HG03575 (cell line): ENCODE measurements at regions not wholly inside any gene's neighbourhood (a gene's known extent, or its start where the extent isn't known, plus 50 kb on each side); places are given as distances from the start of the nearest gene placed in this dataset.

Experiments
- ATAC-seq: cut with Tn5 transposase; IDR thresholded peaks from one replicate; pipeline ENCODE4 v1.9.1; 2021; ENCODE audit not compliant: unreplicated experiment, insufficient number of reproducible peaks, low FRiP score; ENCODE audit errors: extremely low read depth

- no peak for ATAC-seq
These were observed 363.7 kb upstream of the RGMA start for GRCh38 chr15:93452537-93453211.

GRCh38 chr15:93451822-93452221 is 362.8 kb upstream of the RGMA start:
- ATAC-seq = no peak

DNA sequence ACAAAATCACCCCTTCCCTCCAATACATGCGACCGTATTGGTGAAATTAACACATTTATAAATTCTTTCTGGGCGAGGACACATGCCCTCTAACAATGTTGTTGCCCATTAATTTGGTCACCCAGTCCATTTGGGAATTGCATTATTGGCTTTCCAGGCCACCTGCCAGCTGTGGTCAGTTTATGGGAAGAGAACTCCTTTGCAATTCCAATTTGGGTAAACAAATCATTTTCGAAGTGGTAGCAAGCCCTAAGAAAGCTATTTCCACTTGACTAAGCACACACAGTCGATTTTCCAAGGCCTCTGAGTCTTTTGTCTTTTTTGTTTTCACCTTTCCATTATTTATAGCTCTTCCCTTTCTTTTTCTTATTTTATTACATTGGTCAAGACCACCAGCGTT is 362.3 kb upstream of the RGMA start:
- no peak for ATAC-seq

DNA sequence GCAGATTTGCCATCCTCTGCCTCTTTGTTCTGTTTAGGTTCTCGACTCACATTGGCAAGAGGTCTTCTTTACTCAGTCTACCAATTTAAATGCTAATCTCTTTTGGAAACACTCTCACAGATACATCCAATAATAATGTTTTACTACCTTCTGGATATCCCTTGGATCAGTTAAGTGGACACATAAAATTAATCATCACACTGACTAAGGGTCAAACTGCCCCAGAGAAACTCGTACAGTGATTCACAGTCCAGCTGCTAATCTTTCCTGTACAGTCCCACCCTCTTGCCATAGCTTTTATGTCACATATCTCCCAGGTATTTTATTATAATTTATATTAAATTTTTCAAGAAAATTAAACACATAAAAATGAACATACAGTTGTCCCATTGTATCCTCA is 360.8 kb upstream of the RGMA start:
- no peak for ATAC-seq

- no peak for ATAC-seq
These were observed 349.3 kb upstream of the RGMA start for GRCh38 chr15:93438310-93438709.

GRCh38 chr15:93432474-93432873 is 343.5 kb upstream of the RGMA start:
- no peak for ATAC-seq

GRCh38 chr15:93428807-93429351 is 339.9 kb upstream of the RGMA start:
- ATAC-seq = no peak

GRCh38 chr15:93428150-93428549 is 339.1 kb upstream of the RGMA start:
- no peak for ATAC-seq

DNA sequence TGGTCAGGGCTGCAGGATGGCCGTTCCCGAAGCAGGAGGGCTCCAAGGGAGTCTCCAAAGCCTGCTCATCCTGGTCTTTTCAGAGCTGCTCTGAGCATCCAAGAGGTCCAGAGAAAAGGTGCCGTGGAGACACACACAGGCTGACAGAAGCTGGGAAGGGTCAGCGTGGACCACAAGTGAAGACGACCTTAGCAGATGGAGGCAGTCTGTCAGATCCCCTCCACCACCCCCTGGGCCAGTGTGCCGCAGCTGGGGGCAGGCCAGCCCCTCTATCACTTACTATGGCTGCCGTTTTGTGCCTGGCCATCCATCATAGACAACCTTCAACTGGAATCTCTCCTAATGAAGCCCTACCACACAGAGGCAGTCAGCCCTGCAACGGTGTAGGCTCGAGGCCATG is 335.1 kb upstream of the RGMA start:
- ATAC-seq = no peak

GRCh38 chr15:93422476-93422875 is 333.5 kb upstream of the RGMA start:
- ATAC-seq = no peak

DNA sequence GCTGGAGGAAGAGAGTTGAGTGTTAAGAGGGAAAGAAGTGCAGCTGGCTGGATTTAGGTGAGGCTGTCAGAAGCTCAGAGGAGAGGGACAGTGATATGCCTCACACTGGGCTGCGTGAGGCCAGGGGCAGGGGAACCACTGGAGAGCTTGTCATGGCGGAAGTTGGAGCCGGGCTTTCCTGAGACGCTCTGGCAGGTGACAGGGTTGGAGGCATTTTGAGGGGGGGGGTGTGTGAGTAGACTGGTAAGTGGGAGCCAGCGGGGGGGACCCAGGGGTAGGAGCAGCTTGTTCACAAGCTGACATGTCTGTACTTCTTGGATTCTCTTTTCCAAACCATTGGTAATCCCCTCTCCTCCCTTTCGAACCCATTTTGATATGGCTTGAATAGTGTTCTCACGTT is 331.5 kb upstream of the RGMA start:
- no peak for ATAC-seq

DNA sequence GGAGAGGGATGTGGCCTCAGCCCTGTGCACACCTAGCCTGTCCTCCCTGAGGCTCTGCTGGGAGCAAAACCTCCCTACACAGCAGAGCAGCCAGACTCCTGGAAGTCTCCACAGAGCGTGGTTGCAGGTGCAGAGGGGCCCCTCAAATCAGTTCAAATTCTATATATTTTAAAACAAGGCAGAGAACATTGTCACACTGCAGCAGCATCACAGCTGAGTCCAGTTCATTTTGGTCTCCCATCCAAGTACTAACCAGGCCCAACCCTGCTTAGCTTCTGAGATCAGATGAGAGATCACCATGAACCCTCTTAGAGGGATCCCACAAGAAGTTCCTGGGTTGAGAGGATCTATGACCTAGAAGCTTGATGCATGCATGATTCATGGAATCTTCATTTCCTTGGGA is 331.0 kb upstream of the RGMA start:
- ATAC-seq = no peak

- no peak for ATAC-seq
These were observed 329.6 kb upstream of the RGMA start for GRCh38 chr15:93418566-93418965.

DNA sequence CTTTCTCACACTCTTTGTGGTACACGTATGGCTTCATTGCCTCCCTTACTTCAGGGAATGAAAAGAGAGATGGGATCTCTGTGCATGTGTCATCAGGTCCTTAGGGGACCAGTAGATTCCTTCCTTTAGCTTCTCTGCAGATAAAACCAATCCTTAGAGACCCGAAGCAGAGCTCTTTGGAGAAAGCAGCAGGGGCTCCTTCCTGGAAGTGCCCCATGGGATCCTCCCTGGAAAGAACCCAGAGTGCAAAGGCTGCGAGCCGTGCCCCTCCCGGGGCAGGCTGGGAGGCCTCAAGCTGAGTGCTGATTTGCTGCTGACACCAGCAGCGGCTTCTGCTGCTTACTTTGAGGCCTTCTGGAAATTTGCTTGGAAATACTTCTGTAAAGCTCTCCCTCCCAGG is 328.6 kb upstream of the RGMA start:
- no peak for ATAC-seq

GRCh38 chr15:93417156-93417555 is 328.1 kb upstream of the RGMA start:
- ATAC-seq = no peak

DNA sequence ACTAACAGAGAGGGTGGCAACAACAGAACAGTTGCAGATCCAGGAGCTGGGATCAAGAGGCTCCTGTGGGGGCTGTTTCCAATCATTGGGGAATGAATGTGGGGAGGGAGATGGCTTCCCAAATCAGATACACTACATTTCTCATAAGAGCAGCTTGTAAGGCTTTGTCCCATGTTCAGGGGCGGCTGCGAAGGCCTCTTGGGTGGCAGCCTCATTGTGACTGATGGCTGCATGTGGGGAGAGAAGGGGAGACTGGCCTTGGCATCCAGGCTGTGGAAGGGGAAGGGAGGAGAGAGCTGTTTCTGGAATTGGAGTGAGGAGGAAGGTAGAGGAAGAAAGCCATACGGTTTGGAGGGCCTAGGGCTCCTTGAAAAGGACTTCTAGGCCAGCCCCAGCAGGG is 326.6 kb upstream of the RGMA start:
- no peak for ATAC-seq

GRCh38 chr15:93414576-93415231 is 325.7 kb upstream of the RGMA start:
- ATAC-seq = no peak

GRCh38 chr15:93413745-93414144 is 324.7 kb upstream of the RGMA start:
- no peak for ATAC-seq

DNA sequence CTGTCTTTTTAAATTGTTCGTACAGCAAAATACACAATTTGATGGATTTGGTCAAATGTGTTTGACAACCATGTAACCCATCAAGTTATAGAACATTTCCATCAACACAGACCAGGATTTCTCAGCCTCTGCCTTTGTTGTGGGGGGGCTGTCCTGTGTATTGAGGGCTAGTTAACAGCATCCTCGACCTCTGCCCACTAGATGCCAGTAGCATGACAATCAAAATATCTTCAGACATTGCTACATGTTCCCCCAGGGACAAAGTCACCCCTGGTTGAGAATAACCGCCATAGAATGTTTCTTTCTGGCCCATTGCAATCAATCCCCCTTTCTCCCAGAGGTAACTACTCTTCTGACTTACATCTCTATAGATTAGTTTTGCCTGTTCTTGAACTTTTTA is 310.1 kb upstream of the RGMA start:
- no peak for ATAC-seq

DNA sequence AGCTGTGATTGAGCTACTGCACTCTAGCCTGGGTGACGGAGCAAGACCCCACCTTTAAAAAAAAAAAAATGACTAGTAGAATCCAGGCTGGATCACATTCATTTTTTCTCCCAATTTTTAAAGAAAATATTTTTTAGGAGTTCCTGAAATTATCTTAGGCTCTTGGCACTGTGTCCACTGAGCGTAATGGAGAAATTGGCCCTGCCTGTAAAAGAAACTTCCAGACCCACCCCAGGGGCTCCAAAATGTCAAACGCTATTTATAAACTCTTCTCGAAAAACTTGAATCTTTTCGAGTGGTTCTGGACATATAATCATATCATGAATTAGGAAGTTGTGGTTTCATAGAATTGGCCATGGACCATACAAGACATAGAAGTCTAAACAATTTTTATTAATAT is 300.2 kb upstream of the RGMA start:
- ATAC-seq = no peak

GRCh38 chr15:93384886-93385285 is 295.9 kb upstream of the RGMA start:
- no peak for ATAC-seq
